Activated naive CD4-positive, alpha-beta T cell (primary cell): ENCODE measurements at regions not wholly inside any gene's neighbourhood (a gene's known extent, or its start where the extent isn't known, plus 50 kb on each side); places are given as distances from the start of the nearest gene placed in this dataset.

ENCODE experiments used
- DNase-seq, 4 experiments: peaks; one replicate each; lab custom pipeline; 2025; lab: John Stamatoyannopoulos, UW

DNA sequence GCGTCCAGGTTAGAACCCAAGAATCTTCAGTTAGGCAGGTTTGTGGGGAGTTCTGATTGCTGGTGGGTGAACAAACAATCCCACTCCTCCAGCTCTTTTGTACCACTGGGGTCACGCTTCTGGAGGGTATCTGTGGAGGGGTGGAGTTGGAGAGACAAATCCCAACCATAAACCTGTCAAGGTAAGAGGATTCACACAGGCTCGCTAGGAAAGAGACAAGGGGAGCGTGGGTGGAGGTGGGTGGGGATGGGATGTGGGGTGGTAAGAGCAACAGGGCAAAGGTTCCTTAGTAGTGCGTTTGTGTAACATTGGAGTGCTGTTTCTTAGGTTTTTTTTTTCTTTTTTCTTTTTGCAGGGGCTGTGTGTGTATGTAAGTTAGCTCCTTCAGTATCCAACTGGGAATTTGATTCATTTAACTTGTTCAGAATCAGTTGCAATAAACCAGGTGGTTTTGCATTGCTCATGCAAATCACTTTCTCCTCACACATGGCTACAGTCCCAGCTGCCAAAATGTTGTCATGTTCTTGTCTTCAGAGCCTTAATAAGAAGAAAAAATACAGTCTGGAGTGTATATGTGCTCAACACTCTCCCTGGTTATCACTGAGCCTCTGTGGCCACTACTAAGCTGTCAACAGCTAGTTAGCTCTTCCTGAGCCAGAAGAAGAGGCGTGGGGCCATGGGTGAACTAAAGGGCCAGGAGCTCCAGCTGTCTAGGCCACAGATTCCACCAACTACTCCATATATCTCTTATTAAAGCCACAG lies 164.0 kb upstream of the RAD23B start:
- DNase-seq: no peak

DNA sequence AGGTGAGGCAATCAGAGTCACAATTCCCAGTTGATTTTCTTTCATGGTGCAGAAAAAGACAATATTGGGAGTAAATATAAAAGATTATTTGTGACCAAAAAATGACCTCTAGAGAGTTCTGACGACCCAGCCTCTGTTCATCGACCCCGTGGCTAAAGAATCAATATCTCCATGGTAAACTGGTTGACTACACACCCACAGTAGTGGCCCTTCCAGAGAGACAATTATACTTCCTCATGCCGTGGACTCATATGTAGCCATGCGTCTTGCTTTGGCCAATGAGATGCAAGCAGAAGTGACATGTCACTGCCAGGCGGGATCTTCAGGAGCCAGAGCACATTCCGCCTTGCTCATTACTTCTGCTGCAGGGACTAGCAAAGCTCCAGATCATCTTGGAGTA lies 163.3 kb upstream of the RAD23B start:
- no peak for DNase-seq

DNA sequence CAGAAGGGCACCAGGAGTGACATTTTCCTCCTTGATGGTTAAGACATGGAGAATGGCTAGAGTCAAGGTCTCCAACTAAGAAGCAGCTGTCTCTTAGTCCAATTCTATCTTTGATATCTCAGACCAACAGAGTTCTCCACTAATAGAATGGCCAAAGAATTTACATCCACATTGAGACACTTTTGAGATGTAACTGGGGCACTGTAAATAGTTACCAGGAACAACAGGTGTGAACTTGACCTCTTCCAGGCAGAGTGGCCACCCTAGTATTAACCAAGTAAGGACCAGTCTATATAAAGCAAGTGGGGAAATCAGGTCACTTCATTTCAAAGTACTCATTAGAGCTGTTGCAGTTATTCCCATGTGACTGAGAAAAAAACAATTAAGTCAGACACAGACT lies 159.7 kb upstream of the RAD23B start:
- no peak for DNase-seq

DNA sequence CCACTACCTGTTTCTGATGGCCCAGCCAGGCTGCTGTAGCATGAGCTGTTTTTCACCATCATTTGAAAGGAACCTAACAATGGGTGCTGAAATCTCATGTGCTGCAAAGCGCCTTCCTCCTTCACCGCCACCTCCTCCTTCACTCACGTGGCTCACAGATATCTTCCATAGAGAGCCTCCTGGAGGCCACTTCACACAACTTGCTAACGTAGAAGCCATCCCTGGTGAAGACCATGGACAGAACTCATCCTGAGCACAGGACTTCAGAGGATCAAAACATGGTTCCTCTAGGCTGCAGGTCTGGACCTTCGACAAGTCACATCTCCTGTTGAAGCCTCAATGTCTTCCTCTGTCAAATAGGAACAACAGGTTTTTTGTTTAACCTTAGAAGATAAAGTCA lies 155.5 kb upstream of the RAD23B start:
- no peak for DNase-seq

DNA sequence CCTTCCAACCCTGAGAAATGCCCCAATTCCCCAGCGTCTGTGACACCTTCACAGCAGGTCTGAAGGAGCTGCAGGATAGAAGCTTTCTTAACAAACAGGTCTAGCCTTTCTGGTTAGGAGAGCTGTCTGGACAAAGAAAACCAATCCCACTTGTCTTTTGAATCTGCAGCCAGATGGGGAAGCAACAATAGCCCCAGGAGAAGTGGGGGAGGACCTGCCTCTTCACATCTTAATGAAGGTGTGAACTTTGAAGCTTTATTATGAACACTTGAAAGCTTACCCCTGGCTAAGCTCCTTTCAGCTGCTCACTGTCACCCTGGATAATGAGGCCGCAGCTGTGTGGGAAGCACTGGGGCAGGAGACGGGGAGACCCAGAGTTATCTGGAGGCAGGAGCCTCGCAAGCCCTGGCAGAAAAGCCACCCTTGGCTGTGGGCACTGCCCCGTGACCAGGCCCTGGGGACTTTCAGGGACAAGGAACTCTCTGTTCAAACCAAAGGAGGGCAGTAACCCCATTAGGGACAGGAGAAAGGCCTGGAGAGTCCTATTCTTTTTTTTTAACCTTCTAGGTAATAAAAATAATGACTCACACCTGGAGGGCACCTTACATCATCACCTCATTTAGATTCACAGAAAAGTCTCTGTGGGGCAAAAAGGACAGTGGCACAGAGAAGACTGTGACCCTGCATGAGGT lies 151.8 kb upstream of the RAD23B start:
- no peak for DNase-seq

DNA sequence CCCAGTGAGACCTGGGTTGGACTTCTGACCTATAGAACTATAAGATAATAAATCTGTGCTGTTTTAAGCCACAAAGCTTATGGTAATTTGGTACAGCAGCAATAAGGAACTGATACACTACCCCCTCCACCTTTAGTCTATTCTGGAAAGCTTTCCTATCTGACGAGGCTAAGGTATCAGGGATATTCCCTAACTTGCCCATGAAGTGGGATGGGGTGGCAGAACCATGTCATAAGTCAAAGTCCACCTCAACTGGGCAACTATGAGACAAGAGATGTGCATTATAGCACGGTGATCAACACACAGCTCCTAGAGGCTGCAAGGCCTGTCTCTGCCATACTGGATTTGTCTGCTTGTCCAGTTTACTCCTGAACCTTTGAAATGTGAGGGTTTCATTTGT lies 146.8 kb upstream of the RAD23B start:
- no peak for DNase-seq

DNA sequence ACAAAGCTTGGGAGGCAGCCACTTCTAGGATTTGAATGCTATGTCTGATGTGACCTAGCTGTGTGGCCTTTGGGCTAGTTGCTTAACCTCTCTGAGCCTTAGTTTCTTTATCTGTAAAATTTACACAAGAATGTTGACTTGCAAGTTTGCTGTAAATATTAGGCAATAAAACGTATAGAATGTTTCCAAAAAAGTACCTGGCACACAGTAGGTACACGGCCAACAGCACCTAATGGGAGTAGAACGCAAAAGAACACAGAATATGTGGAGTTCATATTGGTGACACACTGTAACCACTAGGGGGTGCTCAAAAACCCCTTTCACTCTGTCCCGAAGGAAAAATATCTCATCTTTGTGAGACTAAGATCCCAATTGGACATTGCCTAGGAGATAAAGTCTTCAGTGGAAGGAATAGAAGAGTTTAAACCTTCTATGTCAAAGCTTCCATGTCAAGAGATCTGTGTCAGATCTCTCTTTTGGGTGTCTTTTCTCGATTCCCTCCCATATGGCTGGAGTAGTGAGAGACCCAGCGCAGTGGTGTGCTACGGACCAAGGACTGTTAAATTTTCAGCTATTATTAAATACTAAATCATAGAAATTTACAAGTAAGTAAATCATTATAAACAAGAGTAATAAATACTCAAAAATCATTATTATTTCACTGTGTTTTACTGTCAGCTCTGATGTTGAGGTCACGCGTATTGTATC lies 145.4 kb upstream of the RAD23B start:
- DNase-seq: no peak

DNA sequence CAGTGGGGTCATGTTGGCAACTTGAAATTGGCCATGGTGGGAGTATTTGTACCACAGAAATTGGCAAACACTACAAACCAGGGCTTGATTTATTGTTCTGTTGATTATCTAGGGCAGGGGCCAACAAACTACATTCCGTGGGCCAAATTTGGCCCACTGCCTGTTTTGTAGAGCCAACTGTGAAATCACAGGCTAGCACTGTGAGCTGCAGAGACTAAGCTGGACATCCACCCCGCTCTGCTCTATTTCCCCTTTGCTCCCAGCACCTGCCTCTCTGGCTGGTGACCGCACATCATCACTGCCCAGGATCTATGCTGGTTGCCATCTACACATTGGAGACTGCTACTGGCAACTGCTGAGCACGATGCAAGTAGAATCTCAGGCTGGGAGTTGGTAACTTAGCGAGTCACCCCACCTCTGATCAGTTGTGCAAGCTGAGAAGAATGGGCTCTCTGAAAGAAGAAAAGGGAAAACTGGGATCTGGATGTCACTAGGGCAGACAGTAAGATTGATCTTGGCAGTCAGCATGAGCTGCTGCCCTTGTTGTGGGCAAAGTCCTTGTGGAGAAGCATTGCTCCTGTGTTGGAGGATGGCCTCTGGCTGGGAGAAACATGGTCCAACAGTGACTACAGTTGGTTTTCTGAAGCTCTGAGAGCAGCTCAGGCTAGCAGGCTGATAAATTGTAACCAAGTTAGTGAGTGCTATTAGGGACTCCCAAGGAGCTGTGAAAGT lies 144.7 kb upstream of the RAD23B start:
- no peak for DNase-seq

DNA sequence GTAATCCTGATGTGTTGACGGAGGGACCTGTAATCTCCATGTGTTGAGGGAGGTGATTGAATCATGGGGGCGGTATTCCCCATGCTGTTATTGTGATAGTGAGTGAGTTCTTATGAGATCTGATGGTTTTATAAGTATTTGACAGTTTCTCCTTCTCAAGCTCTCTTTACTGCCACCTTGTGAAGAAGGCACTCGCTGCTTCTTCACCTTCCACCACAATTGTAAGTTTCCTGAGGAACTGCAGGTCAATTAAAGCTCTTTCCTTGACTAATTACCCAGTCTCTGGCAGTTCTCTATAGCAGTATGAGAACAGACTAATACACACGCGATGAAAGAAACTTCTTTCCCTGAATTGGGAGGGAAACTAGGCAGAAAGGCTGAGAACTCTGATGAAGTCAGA lies 141.1 kb upstream of the RAD23B start:
- no peak for DNase-seq

DNA sequence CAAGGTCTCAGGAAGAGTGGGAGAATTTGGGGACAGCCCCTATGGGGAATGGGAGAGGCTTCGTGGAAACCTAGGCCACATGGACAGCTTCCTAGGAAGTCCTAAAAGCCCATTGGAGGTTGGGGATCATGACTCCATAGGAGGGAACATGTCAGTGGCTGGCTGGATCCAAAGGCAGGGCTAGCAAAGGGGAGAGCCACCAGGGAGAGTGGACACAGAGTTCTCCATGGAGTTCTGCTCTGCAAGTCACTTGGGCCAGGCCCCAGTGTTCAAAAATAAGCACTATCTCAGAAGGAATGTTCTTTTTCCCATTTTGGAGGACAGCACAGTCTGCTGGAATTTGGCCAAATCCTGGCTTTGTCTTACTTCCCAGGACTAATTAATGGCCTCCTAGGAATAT lies 140.6 kb upstream of the RAD23B start:
- DNase-seq: no peak

DNA sequence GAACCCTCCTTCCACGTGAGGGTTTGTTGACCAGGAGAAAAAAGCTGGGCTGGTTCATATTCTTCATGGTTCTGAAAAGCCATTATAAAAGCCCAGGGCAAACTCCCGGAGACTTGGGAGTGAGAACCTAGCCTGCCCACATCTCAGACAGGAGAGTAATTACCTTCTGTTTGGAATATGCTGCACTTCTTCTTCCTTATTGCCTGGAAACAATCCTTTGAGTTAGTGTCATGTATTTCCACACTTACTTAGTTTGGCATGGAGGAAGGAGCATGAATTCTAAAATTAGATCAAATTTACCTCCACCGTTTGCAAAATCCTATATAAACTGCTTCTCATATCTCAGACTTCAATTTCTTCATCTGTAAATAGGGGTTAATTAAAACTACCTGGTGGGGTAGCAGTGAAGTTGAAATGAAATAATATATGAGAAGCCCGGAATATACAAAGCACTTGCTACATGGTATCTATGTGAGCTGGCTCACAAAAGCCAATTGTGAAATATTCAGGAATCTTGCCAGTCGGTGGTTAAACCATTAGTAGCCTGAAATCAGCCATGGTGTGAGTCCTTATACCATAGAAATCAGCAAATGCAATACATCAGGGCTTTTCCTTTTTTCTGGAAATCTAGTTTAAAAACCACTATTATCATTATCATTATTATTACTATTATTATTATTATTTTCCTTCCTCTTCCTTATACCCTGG lies 140.0 kb upstream of the RAD23B start:
- no peak for DNase-seq

DNA sequence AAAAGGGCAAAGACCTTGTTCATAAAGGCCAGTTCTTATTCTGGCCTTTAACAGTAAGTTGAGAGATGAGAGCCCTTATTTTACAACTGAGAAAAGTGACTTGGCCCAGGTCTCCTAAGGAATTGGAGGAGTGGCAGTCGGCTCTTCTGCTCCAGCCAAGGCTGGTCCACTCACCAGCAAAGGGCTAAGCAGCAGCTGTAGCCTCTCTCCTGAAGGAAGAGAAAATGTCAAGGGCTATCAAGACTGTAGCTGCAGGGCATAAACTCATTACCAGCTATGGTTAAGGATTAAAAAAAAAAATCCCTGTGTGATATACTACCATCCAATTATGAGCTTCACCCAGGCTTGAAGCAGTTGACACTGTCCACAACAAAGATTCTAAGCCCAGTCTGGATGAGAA lies 138.6 kb upstream of the RAD23B start:
- no peak for DNase-seq

DNA sequence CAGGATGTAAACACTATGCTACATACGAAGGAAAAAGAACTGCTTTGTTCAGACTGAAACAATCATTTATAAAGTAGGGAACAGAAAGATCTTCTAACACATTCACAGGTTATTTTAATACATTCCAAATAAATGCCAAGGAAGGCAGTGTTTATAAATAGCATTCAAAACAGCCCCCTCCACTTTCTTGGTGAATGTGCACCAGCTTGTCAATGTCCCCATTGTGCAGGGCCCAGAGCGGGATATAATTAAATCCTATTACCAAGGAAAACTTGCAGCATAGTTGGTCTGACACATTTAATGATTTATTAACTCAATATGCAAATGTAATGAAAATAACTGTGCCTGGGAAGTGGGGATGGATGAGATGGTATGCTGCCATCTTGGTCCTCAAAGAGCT lies 135.9 kb upstream of the RAD23B start:
- no peak for DNase-seq

DNA sequence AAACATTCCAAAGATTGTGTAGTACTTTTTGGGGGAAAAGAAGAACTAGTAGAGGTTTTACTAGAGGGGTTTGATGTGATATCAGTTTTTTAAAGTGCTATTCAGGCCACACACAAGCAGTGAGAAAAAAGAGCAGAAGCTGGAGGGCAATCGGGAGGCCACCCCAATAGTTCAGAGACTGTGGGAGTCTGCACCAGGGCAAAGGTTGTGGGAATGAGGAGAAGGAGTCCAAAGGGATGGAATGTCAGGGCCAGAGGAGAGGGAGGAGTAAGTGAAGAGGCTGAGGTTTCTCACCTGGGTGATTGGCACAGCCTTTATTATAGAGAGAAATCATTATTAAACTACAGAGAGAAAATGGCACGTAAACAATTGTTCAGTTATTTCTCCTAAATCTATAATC lies 134.9 kb upstream of the RAD23B start:
- no peak for DNase-seq

DNA sequence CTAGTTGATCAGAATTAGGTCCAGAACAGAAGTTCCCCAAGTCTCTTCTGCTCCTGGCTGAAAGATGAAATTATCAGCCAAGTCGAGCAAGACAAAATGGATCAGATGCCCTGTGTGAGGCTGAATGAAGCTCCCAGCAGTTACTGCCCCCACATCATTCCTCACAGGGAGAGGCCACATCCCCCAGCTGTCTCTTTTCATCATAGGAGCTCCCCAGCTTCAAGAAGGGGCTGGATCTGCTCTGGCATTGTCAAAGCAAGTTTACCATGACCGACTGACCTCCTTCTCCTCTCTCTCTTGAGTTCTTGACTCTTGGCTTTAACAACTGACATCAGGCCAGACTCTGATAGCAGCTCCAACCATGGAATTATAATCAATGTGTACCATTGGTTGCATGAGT lies 133.3 kb upstream of the RAD23B start:
- DNase-seq: no peak

DNA sequence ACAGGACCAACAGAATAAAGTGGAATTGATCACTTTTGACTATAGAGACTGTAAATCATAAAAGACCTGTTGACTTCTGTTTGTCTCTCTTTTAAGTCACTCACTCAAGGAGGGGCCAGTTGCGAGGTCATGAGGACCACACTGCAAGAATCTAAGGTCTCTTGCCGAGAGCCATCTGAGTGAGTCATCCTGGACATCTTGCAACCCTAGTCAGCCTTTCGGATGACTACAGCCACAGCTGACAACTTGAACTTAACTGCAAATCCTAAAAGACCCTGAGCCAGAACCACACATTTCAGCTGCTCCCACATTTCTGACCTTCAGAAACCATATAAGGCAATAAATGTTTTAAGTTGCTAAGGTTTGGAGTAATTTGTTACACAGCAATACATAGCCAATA lies 129.7 kb upstream of the RAD23B start:
- no peak for DNase-seq

DNA sequence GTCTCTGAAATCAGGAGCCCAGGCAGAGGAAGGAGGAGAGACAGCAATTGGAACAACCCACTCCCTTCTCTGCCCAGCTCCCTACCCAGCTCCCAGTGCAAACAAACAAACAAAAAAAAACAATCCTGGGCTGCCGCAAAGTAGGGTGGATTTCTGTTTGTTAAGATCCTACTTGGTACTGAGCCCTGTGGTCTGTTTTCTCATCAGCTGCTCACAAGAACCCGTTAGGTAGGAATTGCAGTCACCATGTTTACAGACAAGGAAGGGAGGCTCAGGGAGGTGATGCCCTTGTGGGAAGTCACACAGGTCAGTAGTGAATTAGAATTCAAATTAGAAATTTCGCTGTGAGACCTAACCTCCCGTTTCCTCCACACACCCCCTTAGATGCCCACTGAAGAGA lies 128.8 kb upstream of the RAD23B start:
- no peak for DNase-seq

DNA sequence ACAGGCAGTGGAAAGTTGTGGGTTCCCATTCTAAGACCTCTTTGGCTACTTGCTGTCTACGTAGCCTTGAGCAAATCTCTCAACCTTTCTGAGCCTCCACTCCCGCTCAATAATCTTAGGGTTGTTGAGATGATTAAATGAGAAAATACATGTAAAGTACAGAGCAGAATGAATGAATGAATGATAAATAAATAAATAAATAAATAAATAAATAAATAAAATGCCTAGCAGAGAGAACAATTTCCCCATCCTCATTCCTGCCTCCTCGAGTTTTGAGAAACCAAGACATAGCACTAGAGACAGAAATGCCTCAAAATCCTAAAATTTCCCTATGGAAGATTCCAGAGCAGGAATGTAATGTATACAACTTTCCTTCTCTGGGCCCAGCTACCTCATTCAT lies 128.3 kb upstream of the RAD23B start:
- no peak for DNase-seq

DNA sequence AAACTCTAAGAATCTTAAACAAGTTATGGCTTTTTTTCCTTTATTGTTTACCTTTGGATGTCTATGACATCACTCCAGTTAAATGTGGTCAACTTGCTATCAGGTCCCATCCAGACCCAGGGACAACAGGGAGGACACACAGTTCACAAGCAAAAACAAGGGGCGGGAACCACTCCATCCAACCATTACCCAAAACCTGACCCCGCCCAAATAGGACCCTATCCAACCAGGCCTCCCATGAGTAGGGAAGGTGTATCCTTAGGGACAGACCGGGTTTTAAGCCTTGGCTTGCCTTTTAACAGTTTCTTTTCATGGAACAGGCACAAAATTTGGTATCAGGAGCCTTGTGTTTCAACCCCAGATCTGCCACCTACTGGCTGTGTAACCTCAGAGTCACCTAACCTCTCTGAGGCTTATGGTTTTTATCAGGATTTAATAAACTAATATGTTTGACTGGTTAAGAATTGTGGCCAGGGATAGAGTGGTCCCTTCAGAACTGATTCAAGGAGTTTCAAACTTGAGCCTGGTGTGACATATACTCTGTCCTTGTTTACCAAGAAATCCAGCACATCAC lies 127.7 kb upstream of the RAD23B start:
- no peak for DNase-seq

DNA sequence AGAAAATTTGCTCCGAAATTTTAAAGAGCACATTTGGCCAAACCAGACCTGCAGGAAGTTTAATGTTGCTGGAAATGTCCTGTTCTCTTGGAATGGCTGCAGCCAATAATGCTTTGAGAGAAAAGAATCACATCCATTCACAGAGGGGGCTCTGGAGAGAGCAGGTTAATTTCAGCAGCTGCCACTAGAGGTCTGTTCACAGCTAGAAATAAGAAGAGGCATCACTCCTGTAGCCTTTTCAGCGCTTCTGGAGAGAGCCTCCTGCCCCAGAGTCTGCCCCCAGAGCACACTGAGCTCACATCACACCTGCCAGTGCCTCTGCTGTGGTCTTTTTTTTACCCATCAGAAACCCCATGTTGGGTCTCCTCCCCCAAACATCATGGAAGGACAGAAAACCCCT lies 124.8 kb upstream of the RAD23B start:
- DNase-seq: no peak

DNA sequence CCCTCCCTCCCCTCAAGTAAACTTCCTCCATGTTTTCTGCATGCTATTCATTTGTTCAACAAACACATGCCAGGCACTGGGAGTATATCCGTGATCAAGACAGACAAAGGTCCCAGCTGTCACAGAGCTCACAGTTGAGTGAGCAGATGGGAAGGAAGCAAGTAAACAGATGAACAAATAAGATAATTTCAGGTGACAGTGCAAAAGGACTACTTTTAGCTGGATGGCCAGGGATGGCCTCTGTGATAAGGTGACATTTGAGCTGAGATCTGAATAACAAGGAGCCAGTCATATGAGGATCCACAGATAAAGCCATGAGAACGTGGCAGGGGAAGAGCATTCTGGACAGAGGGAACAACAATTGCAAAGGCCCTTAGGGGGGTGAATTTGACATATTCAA lies 121.7 kb upstream of the RAD23B start:
- DNase-seq: no peak

DNA sequence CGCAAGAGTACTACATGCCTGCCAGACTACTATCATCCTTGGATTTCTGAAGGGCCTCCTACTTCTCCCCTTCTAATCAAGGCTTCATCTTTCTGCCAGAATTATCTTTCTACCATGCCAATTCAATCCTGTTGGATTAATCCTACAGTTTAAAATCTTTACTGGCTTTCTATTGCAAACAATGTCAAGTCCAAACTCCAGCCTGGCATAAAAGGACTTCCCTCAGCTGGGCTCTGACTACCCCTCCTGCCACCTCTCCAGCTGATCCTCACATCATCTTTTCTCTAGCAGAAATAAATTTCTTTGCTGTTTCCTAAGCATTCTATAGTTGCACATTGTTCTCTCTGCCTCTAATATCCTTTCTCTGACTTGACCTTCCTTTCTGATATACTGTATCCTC lies 119.7 kb upstream of the RAD23B start:
- DNase-seq: no peak
